Esophagus squamous epithelium (tissue), 4 donors: ENCODE measurements at regions not wholly inside any gene's neighbourhood (a gene's known extent, or its start where the extent isn't known, plus 50 kb on each side); places are given as distances from the start of the nearest gene placed in this dataset.

Source experiments
- CTCF ChIP-seq, 6 experiments: fragments of 450-650 bp in 4 of 6; fragments of 200-600 bp in 2 of 6; sonication (generic) in 2 of 6; IDR thresholded peaks; one replicate each; pipeline ENCODE4 v1.5.1; 2016 to 2019; ENCODE audit warnings: antibody characterized with exemption in 6 of 6, mild to moderate bottlenecking in 4 of 6, moderate library complexity in 4 of 6
- POLR2A ChIP-seq, 4 donors: fragments of 450-650 bp; IDR thresholded peaks; one replicate each; pipeline ENCODE4 v1.6.1; 2017; ENCODE audit warnings: antibody characterized with exemption in 4 of 4, mild to moderate bottlenecking in 4 of 4, moderate library complexity in 3 of 4

GRCh38 chr4:165767671-165768070, 105.4 kb upstream of the TLL1 start:
- TF ChIP-seq POLR2A (IDR thresholded peaks at IDR 0.05) (no peak), CTCF (IDR thresholded peaks at IDR 0.05) (no peak)
